Loucy (cell line): ENCODE measurements at regions not wholly inside any gene's neighbourhood (a gene's known extent, or its start where the extent isn't known, plus 50 kb on each side); places are given as distances from the start of the nearest gene placed in this dataset.

Experiments
- H2AFZ ChIP-seq: fragments of 200-600 bp; sonication (generic); 2 replicates; pipeline ENCODE4 v1.6.0; 2016; ENCODE audit warnings: antibody characterized with exemption, mild to moderate bottlenecking, low read length, moderate library complexity
- H3F3A ChIP-seq: fragments of 200-600 bp; 2 replicates; pipeline ENCODE4 v1.6.0; 2016; ENCODE audit warnings: antibody characterized with exemption, low read depth, mild to moderate bottlenecking
- H3K27me3 ChIP-seq: fragments of 200-600 bp; sonication (generic); 2 replicates; pipeline ENCODE4 v1.6.1; 2014; ENCODE audit warnings: low read length, mild to moderate bottlenecking; ENCODE audit not compliant: insufficient read depth, poor library complexity, severe bottlenecking
- H3K36me3 ChIP-seq: fragments of 200-600 bp; sonication (generic); 2 replicates; pipeline ENCODE4 v1.6.1; 2016; ENCODE audit warnings: low read length; ENCODE audit not compliant: insufficient read depth
- H3K4me1 ChIP-seq: fragments of 200-600 bp; sonication (generic); 2 replicates; pipeline ENCODE4 v1.5.1; 2014; ENCODE audit warnings: low read length, mild to moderate bottlenecking; ENCODE audit not compliant: insufficient read depth, poor library complexity, severe bottlenecking
- H3K4me2 ChIP-seq: fragments of 200-600 bp; sonication (generic); 2 replicates; pipeline ENCODE4 v1.6.0; 2014; ENCODE audit warnings: antibody characterized with exemption, low read length, low read depth, mild to moderate bottlenecking; ENCODE audit not compliant: poor library complexity, severe bottlenecking
- H3K4me3 ChIP-seq: fragments of 200-600 bp; sonication (generic); 2 replicates; pipeline ENCODE4 v1.5.1; 2014; ENCODE audit warnings: low read length, mild to moderate bottlenecking, mixed read lengths; ENCODE audit not compliant: poor library complexity, severe bottlenecking
- H3K79me2 ChIP-seq: fragments of 200-600 bp; sonication (generic); 2 replicates; pipeline ENCODE4 v1.6.1; 2014; ENCODE audit warnings: low read length; ENCODE audit not compliant: insufficient read depth
- H3K9ac ChIP-seq: fragments of 200-600 bp; sonication (generic); 2 replicates; pipeline ENCODE4 v1.6.0; 2014; ENCODE audit warnings: mild to moderate bottlenecking, low read depth, low read length, moderate library complexity; ENCODE audit not compliant: poor library complexity, severe bottlenecking
- H3K9me2 ChIP-seq: fragments of 200-600 bp; sonication (generic); replicated peaks from 2 replicates; pipeline ENCODE4 v1.6.1; 2016; ENCODE audit warnings: low read depth, low read length, mixed read lengths
- H3K9me3 ChIP-seq: fragments of 200-600 bp; sonication (generic); 2 replicates; pipeline ENCODE4 v1.6.1; 2014; ENCODE audit warnings: mild to moderate bottlenecking, antibody characterized with exemption, low read length, low read depth; ENCODE audit not compliant: insufficient read depth
- H4K20me1 ChIP-seq: fragments of 200-600 bp; sonication (generic); 2 replicates; pipeline ENCODE4 v1.6.0; 2014; ENCODE audit warnings: antibody characterized with exemption, low read length, mild to moderate bottlenecking; ENCODE audit not compliant: insufficient read depth, poor library complexity, severe bottlenecking
- EZH2phosphoT487 ChIP-seq: fragments of 200-600 bp; IDR thresholded peaks from 2 replicates; pipeline ENCODE4 v1.6.1; 2018; ENCODE audit warnings: antibody characterized with exemption, mild to moderate bottlenecking, moderate library complexity, borderline replicate concordance
- TF ChIP-seq, protein P1 (sequence below): fragments of 200-600 bp; sonication (generic); conservative IDR thresholded peaks from 2 replicates; pipeline ENCODE4 v1.5.1; 2014; ENCODE audit warnings: mild to moderate bottlenecking, antibody characterized with exemption, low read length

DNA sequence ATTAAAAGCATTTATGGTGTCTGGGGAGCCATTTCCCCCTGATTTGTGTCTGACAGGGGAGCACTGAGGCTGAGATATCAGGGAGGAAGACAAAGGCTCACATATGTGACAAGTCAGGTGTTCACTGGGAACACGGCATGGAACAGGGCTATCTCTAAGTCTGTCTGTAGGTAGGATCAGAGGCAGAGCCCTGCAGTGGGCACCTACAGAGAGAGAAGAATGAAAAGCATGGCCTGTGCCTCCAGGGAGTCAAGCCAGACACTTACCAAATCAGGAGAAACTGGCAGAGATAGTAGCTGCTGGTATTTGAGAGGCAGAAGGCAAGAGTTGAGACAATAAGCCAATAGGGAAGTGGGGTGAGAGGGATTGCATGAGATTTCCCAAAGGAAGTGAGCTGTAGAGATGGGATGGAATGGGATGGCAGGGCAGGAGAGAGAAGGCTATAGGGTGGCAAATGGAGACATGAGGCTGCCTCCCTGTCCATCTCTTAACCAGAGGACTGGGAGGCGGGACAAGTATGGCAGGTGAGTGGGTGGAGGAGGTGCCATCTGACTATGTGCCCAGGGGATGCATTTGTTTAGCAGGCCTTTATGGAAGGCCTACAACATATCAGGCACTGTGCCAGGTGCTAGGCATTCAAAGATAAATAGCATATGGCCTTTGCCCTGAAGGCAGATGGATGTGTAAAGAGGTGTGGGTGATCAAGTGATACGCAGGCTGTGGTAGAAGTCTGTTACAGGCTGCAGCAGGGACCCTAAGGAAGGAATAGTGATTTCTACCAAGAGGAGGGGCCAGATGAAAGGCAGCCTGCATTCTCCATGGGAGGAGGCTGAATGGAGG, 136.2 kb upstream of the IPO9 start:
- H3F3A ChIP-seq = no peaks in the 10 kb centered on the region
- H3K4me2 ChIP-seq = no peak overlapping the region
- H3K9ac ChIP-seq = no peak overlapping the region
- no peaks in the 10 kb centered on the region for H3K36me3 ChIP-seq
- no peaks in the 10 kb centered on the region for H3K9me2 ChIP-seq
- H3K4me1 ChIP-seq = no peaks in the 10 kb centered on the region
- no peaks in the 10 kb centered on the region for H3K79me2 ChIP-seq
- TF ChIP-seq, protein P1, sequence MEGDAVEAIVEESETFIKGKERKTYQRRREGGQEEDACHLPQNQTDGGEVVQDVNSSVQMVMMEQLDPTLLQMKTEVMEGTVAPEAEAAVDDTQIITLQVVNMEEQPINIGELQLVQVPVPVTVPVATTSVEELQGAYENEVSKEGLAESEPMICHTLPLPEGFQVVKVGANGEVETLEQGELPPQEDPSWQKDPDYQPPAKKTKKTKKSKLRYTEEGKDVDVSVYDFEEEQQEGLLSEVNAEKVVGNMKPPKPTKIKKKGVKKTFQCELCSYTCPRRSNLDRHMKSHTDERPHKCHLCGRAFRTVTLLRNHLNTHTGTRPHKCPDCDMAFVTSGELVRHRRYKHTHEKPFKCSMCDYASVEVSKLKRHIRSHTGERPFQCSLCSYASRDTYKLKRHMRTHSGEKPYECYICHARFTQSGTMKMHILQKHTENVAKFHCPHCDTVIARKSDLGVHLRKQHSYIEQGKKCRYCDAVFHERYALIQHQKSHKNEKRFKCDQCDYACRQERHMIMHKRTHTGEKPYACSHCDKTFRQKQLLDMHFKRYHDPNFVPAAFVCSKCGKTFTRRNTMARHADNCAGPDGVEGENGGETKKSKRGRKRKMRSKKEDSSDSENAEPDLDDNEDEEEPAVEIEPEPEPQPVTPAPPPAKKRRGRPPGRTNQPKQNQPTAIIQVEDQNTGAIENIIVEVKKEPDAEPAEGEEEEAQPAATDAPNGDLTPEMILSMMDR = no peak
- TF ChIP-seq EZH2phosphoT487 = no peak
- H3K9me3 ChIP-seq = no peaks in the 10 kb centered on the region
- no peak overlapping the region for H3K4me3 ChIP-seq
- no peaks in the 10 kb centered on the region for H3K27me3 ChIP-seq
- H2AFZ ChIP-seq = no peak overlapping the region
- no peaks in the 10 kb centered on the region for H4K20me1 ChIP-seq

DNA sequence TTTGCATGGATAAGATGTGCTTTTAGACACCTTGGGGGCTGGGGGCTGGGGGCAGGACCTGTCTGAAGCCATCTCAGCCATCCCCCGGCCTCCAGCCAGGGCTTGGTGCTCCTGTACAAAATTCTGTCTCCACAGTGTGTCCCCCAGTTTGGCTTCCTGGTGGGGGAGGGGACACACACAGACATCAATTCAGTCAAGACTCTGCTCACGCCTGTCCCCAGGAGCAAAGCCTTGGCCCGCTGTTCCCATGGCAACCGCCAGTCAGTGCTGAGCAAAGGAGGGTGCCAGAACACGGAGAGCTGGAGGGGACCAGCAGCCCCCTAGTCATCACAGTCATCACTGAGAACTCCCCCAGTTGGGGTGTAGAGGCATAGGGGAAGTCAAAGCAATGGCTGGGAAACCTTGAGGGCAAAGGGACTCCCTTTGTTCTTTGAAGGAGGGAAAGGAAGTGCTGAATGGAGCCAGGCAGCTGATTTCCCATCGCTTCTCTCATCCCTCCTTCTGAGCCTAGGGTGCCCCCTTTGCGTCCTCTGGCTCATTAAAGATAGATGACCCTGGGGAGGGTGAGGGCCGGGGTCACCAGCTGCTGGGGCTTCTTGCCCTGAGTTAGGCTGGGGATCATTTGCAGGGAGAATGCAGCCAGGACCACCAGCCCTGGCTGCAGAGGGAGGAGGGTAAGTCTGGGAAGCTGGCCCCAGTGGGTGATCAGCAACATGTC, 134.9 kb upstream of the IPO9 start:
- H3K4me3 ChIP-seq = no peak overlapping the region
- H4K20me1 ChIP-seq = no peaks in the 10 kb centered on the region
- no peaks in the 10 kb centered on the region for H3K27me3 ChIP-seq
- no peaks in the 10 kb centered on the region for H3K79me2 ChIP-seq
- H3K9me3 ChIP-seq = no peaks in the 10 kb centered on the region
- no peaks in the 10 kb centered on the region for H3F3A ChIP-seq
- H3K4me2 ChIP-seq = no peak overlapping the region
- H2AFZ ChIP-seq = no peak overlapping the region
- H3K9me2 ChIP-seq = no peaks in the 10 kb centered on the region
- no peaks in the 10 kb centered on the region for H3K36me3 ChIP-seq
- H3K9ac ChIP-seq = no peak overlapping the region
- H3K4me1 ChIP-seq = no peaks in the 10 kb centered on the region
- TF ChIP-seq, protein P1 = no peak
- no peak for TF ChIP-seq EZH2phosphoT487

DNA sequence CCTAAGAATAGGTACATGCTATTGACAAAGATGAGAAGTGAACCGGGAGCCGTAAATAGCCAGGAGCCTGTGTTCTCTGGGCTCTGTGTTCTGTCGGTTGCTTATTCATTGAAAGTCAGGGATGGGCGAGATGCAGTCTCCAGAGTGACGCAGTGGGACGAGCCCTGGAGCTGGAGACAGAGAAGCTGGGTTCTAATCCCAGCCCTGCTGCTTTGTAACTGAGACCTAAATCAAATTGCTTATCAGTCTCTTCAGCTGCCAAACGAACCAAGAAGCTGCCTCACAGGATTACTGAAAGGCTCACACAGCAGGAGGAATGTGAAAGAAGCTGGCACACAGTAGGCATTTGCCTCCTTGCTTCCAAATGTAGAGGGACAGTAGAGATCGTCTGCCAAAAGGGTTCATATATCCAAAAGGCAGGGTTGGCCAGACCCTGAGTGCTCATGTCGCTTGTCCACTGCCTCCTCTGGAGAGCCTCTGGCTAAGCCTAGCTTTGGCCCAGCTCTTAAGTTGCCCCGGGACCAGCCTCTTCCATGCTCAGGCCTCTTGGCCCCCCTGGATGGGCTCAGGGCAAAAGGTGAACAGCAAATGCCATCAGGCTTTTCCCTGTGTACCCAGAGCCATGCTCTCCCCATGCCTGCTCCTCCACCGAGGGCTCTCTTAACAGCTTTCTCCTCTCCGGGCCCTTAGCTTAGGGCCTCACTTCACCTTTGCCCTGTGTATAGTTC, 134.2 kb upstream of the IPO9 start:
- Histone ChIP-seq H3K4me3 (no peak overlapping the region), H3K36me3 (no peaks in the 10 kb centered on the region), H3K9me3 (no peaks in the 10 kb centered on the region), H3F3A (no peaks in the 10 kb centered on the region), H2AFZ (no peak overlapping the region), H3K27me3 (no peaks in the 10 kb centered on the region), H3K4me2 (no peak overlapping the region), H3K4me1 (no peaks in the 10 kb centered on the region), H4K20me1 (no peaks in the 10 kb centered on the region), H3K9me2 (no peaks in the 10 kb centered on the region), H3K9ac (no peak overlapping the region), H3K79me2 (no peaks in the 10 kb centered on the region)
- no peak for TF ChIP-seq EZH2phosphoT487
- TF ChIP-seq, protein P1 = no peak
